ENCODE measurements at regions not wholly inside any gene's neighbourhood (a gene's known extent, or its start where the extent isn't known, plus 50 kb on each side); places are given as distances from the start of the nearest gene placed in this dataset.

DNA sequence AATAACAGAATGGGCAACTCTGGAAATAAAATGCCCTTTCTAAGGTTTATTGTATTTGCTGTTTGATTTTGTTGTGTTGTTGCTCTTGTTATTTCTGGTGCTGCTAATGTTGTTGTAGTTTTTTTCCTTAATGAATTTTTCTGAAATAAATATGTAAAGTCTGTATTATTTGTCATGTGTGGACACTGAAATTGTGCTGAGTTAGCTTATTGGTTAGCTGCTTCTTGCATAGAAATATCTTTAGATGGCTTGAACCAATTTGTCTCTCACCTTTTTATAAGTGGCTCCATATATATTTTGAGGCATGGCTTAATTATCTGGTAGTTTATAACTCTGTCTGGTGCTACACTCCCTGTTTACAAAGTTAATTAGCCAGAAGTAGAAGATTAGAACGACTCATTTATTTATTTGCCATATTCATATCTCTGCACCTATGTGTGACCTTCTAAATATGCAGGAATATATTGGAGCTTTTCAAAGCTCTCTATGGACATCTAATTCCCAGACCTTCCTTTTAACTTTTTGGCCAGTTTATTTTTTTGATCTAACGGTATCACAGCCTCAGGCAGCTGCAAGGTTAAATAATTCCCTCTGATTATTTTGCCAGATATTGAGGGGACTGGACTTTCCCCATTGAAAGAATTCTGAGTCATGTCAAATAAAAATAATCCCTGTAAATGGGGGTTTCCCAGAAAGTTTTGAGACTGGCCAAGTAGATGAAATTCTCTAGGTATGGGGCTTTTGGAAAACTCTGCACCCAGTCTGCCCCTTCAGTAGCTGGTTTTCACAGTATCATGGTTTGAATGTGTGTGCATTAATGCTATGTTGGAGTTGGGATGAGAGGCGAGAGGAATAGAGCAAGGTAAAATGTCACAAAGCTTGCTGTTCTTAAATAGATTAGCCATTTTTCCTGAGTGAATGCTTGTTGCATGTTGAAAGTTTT is 1331.7 kb upstream of the MIR17HG start:
- TF ChIP-seq, protein P1, sequence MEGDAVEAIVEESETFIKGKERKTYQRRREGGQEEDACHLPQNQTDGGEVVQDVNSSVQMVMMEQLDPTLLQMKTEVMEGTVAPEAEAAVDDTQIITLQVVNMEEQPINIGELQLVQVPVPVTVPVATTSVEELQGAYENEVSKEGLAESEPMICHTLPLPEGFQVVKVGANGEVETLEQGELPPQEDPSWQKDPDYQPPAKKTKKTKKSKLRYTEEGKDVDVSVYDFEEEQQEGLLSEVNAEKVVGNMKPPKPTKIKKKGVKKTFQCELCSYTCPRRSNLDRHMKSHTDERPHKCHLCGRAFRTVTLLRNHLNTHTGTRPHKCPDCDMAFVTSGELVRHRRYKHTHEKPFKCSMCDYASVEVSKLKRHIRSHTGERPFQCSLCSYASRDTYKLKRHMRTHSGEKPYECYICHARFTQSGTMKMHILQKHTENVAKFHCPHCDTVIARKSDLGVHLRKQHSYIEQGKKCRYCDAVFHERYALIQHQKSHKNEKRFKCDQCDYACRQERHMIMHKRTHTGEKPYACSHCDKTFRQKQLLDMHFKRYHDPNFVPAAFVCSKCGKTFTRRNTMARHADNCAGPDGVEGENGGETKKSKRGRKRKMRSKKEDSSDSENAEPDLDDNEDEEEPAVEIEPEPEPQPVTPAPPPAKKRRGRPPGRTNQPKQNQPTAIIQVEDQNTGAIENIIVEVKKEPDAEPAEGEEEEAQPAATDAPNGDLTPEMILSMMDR (IDR thresholded peaks at IDR 0.05; ENCODE audit: extremely low read depth, missing control alignments) = no peak
- DNase-seq (ENCODE audit: low spot score) = no peak

DNA sequence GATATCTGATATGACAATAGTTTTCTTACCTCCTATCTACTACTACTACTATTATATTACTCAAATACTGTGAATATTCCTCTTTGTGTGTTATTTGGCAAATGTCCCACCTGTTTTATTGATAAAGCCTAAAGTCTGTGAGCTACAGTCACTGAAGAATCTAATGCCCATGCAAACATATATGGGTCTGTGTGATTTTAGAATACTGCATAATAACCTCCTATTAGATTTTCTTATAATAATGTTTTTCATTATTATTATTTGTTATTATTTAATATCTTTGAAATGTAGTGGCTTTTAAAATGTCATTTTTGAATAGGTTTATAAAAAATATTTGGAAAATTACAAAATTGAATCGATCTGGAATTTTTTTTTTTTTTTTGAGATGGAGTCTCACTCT is 1330.8 kb upstream of the MIR17HG start:
- DNase-seq (ENCODE audit: low spot score) = no peak
- TF ChIP-seq, protein P1 (IDR thresholded peaks at IDR 0.05; ENCODE audit: extremely low read depth, missing control alignments) = no peak

DNA sequence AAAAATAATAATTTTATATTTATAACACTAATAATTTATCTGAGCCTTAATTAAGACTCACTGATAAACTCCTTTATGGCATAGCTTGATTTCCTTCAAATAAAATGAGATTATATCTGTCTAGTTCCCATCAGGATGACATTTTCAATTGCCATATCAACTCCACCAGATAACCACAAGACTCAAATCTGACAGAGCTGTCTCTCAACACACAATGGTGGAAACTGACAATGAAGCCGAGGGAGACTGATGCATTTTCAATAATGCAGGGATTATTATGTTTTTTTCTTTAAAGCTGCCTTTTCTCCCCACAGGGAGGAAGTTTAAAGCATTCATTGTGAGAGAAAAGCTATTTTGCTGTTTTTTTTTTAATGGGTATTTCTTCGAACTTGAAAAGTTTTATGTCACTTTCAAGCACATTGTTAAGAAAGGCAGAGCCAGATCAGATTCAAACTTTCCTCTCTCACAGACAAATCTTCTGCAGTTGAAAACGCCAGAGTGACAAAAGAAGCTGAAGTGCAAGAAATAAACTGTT is 1326.9 kb upstream of the MIR17HG start:
- TF ChIP-seq, protein P1 (IDR thresholded peaks at IDR 0.05; ENCODE audit: extremely low read depth, missing control alignments) = no peak
- no peak for DNase-seq (ENCODE audit: low spot score)

DNA sequence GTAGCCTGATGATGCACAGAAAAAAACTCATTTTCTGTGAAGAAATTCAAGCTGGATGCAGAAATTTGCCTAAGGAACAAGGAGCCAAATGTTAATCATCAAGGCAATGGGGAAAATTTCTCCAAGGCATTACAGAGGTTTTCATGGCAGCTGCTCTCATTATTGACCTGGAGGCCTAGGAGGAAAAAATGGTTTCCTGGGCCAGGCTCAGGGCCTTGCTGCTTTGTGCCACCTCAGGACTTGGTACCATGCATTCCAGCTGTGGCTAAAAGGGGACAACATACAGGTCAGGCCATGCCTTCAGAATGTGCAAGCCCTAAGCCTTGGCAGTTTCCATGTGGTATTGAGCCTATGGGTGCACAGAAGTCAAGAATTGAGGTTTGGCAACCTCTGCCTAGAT is 1320.1 kb upstream of the MIR17HG start:
- TF ChIP-seq, protein P1 (IDR thresholded peaks at IDR 0.05; ENCODE audit: extremely low read depth, missing control alignments) = no peak
- no peak for DNase-seq (ENCODE audit: low spot score)

DNA sequence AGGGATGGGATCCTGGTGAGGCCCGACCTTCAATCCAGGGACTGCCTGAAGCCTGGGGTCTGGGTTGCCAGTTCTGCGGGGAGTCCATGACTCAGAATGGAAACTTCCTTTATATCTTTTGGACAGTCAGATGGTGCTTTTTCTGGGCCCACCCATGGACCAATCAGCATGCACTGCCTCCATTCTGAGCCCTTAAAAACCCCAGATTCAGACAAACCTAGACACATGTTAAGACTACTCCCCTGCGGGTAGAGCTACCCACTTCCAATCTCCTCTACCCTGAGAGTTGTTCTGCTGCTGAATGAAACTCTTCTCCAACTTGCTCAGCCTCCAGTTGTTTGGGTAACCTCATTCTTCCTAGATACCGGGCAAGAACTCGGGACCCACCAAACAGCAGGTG is 1315.2 kb upstream of the MIR17HG start:
- no peak for DNase-seq (ENCODE audit: low spot score)
- TF ChIP-seq, protein P1 (IDR thresholded peaks at IDR 0.05; ENCODE audit: extremely low read depth, missing control alignments) = no peak

DNA sequence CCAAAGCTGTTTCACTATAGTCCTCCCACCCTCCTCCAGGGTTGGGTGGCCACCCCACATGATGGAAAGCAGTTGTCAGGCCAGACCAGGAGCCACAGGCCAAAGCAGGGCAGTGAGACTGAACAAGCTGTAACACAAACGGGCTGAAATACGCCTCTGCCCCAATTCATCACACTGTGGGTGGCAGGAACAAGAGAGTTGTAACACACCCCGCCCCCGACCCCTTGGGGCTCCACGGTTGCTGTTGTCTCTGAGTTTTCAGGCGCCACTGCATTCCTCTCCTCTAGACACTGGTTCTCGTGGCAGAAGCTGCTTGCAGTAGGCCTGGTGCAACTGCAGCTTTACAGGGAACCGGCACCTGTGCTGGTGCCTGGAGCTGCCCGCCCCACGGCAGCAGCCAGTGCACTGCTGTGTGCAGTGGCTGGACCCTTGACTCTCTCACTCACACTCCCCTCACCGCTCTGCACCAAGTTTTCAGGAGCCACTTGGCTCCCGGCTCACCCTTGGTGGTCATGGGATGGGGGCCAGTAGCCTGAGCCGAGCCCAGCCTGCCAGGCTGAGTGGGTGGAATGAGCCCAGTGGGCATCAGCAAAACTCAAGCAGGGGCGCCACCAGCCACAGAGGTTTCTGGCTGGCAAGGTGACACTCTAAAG is 1314.5 kb upstream of the MIR17HG start:
- TF ChIP-seq, protein P1 (IDR thresholded peaks at IDR 0.05; ENCODE audit: extremely low read depth, missing control alignments) = no peak

DNA sequence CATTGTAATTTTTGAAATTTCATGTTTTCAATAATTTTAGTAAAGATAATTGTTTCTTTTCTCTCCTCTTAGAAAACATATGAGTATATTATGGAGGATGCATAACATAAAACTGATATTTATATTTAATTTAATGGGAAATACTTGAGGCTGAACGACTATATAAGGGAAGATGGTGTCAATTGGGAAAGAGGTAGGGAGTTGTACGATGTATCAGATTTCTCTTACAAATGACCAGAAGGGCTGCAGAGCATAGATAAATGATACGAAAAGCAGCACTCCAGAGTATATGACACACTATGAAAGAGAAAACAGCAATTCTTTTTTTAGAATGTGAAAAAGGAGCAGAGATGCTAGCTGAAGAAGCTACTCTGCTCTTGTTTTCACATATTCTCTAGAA is 1308.0 kb upstream of the MIR17HG start:
- TF ChIP-seq, protein P1 (IDR thresholded peaks at IDR 0.05; ENCODE audit: extremely low read depth, missing control alignments) = no peak

More for the DNA sequence above, 1314.5 kb upstream of the MIR17HG start:
- DNase-seq (ENCODE audit: low spot score) = no peak

More for the DNA sequence above, 1308.0 kb upstream of the MIR17HG start:
- no peak for DNase-seq (ENCODE audit: low spot score)
